IPS DF 6.9 (cell line): ENCODE measurements at regions not wholly inside any gene's neighbourhood (a gene's known extent, or its start where the extent isn't known, plus 50 kb on each side); places are given as distances from the start of the nearest gene placed in this dataset.
A peak's percentile ranks its signal among the peaks of the same experiment; 100 is the strongest.
"Not testable (repeated sequence)": the region's sequence is repeated elsewhere in the genome, so short reads cannot be mapped to it uniquely, and the experiment has no call there.

ENCODE experiments used
- DNase-seq: peaks from one replicate; pipeline ENCODE4 v3.0.0-alpha.2; 2013; ENCODE audit warnings: low read depth, low spot score
- H3K27ac ChIP-seq: one replicate; pipeline ENCODE4 v1.5.1; 2013; ENCODE audit warnings: low read length, control low read depth
- H3K27me3 ChIP-seq: 2 replicates; pipeline ENCODE4 v1.6.1; 2013; ENCODE audit warnings: mild to moderate bottlenecking, low read length; ENCODE audit not compliant: control insufficient read depth, insufficient read depth
- H3K36me3 ChIP-seq: 2 replicates; pipeline ENCODE4 v1.6.1; 2013; ENCODE audit warnings: low read length; ENCODE audit not compliant: control insufficient read depth, insufficient read depth
- H3K4me1 ChIP-seq: 2 replicates; pipeline ENCODE4 v1.6.1; 2013; ENCODE audit warnings: low read length; ENCODE audit not compliant: control insufficient read depth, insufficient read depth
- H3K4me3 ChIP-seq: 2 replicates; pipeline ENCODE4 v1.5.1; 2013; ENCODE audit warnings: mild to moderate bottlenecking, low read length
- H3K9me3 ChIP-seq: 2 replicates; pipeline ENCODE4 v1.6.1; 2013; ENCODE audit warnings: low read length, inconsistent platforms; ENCODE audit not compliant: control insufficient read depth, insufficient read depth
- WGBS: extraction: QIAGEN DNeasy Blood & Tissue Kit; methylation state at CpG from one replicate; pipeline ENCODE4 v1.1.7; 2013; ENCODE audit warnings: mixed read lengths, missing lambda C conversion rate; ENCODE audit not compliant: insufficient read length, insufficient coverage; 5-methylcytosine and 5-hydroxymethylcytosine counted together

GRCh38 chr4:83730958-83731357 is 195.1 kb downstream of the GPAT3 start:
- WGBS = no CpG with 5 or more reads among the region's 3 CpGs
- not testable (repeated sequence) for H3K4me3 ChIP-seq

DNA sequence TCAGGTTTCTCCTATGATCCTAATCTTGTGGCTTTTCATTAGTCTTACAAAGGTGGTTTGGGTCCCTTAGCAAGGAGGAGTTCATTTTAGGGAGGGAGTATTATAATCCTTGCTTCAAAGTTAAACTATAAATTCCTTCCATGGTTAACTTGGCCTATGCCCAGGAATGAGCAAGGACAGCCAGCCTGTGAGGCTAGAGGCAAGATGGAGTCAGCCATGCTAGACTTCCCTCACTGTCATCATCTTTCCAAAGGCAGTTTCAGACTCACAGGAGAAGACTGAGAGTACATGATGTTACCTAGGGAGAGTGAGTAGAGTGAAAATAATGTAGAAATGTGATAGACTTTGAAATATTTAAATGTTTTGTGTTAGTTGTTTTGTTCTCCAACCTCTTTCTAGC is 192.3 kb downstream of the GPAT3 start:
- Histone ChIP-seq H3K27ac (no peak overlapping the region), H3K9me3 (no peaks in the 10 kb centered on the region), H3K27me3 (no peaks in the 10 kb centered on the region), H3K4me1 (no peaks in the 10 kb centered on the region), H3K36me3 (no peaks in the 10 kb centered on the region), H3K4me3 (no peak overlapping the region)
- no peak for DNase-seq

More at GRCh38 chr4:83730958-83731357, 195.1 kb downstream of the GPAT3 start:
- not testable (repeated sequence) for H3K36me3 ChIP-seq, H3K4me1 ChIP-seq, H3K27me3 ChIP-seq, H3K9me3 ChIP-seq, DNase-seq, H3K27ac ChIP-seq

GRCh38 chr4:83725336-83726085 is 189.6 kb downstream of the GPAT3 start:
- 100% methylated on average over 1 of the region's 6 CpGs for WGBS
- Histone ChIP-seq H3K9me3 (no peaks in the 10 kb centered on the region), H3K36me3 (no peaks in the 10 kb centered on the region), H3K4me1 (no peaks in the 10 kb centered on the region), H3K27ac (no peak overlapping the region), H3K4me3 (no peak overlapping the region), H3K27me3 (no peaks in the 10 kb centered on the region)
- DNase-seq = no peak

DNA sequence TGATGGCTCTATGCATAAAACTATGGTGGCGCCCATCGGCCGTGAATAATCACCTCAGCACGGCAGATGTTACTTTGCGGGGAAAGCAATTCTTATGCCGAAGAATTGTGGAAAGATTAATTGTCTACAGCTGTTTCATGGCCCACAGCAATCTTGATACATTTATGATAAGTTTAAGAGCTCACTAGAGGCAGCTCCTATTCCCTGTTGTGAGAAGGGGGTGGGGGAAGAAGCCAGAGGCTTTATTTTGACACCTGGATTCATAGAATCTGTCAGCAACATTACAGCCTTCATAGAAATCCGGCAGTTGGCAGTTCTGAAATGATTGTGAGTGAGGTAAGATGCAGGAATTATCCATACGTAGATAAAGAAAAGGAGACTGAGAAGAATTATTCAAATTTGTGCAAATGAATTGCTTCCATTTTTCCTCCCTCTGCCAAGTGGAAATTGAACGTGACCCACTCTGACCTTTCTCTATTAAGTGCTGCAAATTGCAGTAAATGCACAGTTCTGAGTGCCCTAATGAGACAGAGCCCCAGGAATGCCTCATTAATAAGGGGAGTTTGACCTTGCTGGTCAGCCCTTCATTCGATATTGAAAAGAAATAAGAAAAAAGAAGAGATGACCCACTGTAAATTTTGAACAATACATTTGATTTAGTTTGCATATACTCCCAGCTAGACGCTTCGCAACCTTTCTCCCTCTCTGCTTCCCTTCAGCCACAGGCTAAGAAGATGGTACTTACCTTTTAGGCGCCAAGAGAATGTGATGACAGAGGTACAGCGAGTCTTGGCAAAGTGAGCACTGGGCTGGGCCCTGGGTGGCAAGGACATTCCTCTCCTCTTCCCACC is 188.8 kb downstream of the GPAT3 start:
- no peaks in the 10 kb centered on the region for H3K4me1 ChIP-seq
- H3K4me3 ChIP-seq = no peak overlapping the region
- H3K9me3 ChIP-seq = no peaks in the 10 kb centered on the region
- WGBS = no CpG with 5 or more reads among the region's 14 CpGs
- no peaks in the 10 kb centered on the region for H3K36me3 ChIP-seq
- H3K27ac ChIP-seq = no peak overlapping the region
- H3K27me3 ChIP-seq = no peaks in the 10 kb centered on the region
- DNase-seq = no peak

DNA sequence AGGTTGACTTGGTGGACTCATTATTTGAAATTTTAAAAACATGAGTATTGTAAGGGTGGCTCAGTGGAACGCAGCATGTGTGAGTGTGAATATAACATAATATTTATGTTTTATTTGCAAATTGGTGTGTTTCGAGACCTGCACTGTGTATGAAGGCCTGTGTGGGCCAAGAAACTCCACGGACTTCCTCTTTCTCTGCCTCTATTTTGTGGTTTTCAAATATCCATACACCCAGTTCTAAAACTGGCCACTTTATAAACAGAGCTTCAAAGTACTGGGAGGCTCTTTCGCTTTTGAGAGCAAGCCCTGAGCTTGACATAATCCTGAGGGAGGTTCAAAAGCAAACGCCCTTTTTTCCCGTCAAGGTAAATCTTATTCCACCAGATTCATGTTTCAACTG is 187.7 kb downstream of the GPAT3 start:
- no peaks in the 10 kb centered on the region for H3K9me3 ChIP-seq
- H3K4me1 ChIP-seq = no peaks in the 10 kb centered on the region
- no peaks in the 10 kb centered on the region for H3K27me3 ChIP-seq
- no peak for DNase-seq
- H3K36me3 ChIP-seq = no peaks in the 10 kb centered on the region
- no peak overlapping the region for H3K27ac ChIP-seq
- no CpG with 5 or more reads among the region's 6 CpGs for WGBS
- no peak overlapping the region for H3K4me3 ChIP-seq

GRCh38 chr4:83722730-83723269 is 186.9 kb downstream of the GPAT3 start:
- Histone ChIP-seq H3K36me3 (no peaks in the 10 kb centered on the region), H3K4me3 (no peak overlapping the region), H3K27me3 (no peaks in the 10 kb centered on the region), H3K27ac (no peak overlapping the region), H3K9me3 (no peaks in the 10 kb centered on the region), H3K4me1 (no peaks in the 10 kb centered on the region)
- no CpG with 5 or more reads among the region's 5 CpGs for WGBS
- no peak for DNase-seq

DNA sequence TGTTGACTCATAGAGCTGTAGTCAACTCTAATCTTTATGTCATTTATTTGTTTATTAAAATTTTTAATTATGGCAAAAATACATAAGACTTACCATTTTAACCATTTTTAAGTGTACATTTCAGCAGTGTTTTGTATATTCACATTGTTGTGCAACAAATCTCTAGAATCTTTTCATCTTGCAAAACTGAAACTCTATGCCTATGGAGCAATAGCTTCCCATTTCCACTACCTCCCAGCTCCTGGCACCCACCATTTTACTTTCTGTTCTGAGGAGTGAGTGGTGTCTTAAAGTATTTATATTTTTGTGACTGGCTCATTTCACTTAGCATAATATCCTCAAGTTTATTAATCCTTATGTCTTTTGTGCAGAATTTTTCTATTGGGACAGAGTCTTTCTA is 181.0 kb downstream of the GPAT3 start:
- Histone ChIP-seq H3K36me3 (no peaks in the 10 kb centered on the region), H3K4me3 (no peak overlapping the region), H3K4me1 (no peaks in the 10 kb centered on the region), H3K27me3 (no peaks in the 10 kb centered on the region), H3K27ac (no peak overlapping the region), H3K9me3 (no peaks in the 10 kb centered on the region)
- no peak for DNase-seq

GRCh38 chr4:83712890-83713289 is 177.0 kb downstream of the GPAT3 start:
- Histone ChIP-seq H3K4me1 (no peaks in the 10 kb centered on the region; the same call in 1 of the 2 replicates), H3K27me3 (no peaks in the 10 kb centered on the region), H3K4me3 (no peak overlapping the region), H3K27ac (no peak overlapping the region), H3K9me3 (no peaks in the 10 kb centered on the region), H3K36me3 (no peaks in the 10 kb centered on the region)
- DNase-seq = no peak

DNA sequence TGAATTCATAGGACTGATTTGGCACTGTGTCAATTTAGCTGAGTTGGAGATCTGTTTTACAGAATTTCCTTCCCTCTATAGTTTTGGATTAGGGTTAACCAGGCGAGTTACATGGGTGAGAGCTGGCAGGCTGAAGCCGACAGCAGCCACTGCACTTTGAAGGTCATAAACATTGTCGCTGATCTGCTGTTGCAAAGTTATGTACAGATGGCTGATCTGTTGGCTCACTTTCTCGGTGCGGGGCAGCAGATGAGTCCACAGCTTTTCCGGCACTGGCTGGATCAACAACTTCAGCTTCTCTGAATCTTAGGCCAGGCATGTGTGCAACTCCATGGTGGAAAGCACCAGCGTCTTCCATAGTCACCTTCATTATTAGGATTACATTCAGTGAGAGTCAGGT is 173.7 kb downstream of the GPAT3 start:
- Histone ChIP-seq H3K36me3 (no peaks in the 10 kb centered on the region), H3K9me3 (no peaks in the 10 kb centered on the region), H3K27me3 (no peaks in the 10 kb centered on the region), H3K4me1 (peaks cover 3% of the 10 kb centered on the region; the same call in 1 of the 2 replicates), H3K27ac (no peak overlapping the region), H3K4me3 (no peak overlapping the region)
- DNase-seq = no peak
- no CpG with 5 or more reads among the region's 7 CpGs for WGBS

- Histone ChIP-seq H3K36me3 (no peaks in the 10 kb centered on the region), H3K27me3 (no peaks in the 10 kb centered on the region), H3K4me1 (peaks cover 3% of the 10 kb centered on the region; the same call in 1 of the 2 replicates), H3K9me3 (no peaks in the 10 kb centered on the region), H3K4me3 (no peak overlapping the region), H3K27ac (no peak overlapping the region)
- peak; percentile 7 for DNase-seq
- no CpG with 5 or more reads among the region's 6 CpGs for WGBS
These were observed 172.7 kb downstream of the GPAT3 start for GRCh38 chr4:83708500-83709175.
